ENCODE measurements at regions not wholly inside any gene's neighbourhood (a gene's known extent, or its start where the extent isn't known, plus 50 kb on each side); places are given as distances from the start of the nearest gene placed in this dataset.

GRCh38 chr2:212811036-212811805 lies 272.6 kb upstream of the ERBB4 start:
- no peak for TF ChIP-seq CTCF (IDR thresholded peaks at IDR 0.05)
- TF ChIP-seq POLR2A (IDR thresholded peaks at IDR 0.05): no peak
